K562 (cell line): ENCODE measurements at regions not wholly inside any gene's neighbourhood (a gene's known extent, or its start where the extent isn't known, plus 50 kb on each side); places are given as distances from the start of the nearest gene placed in this dataset.

Source experiments
- ATAC-seq: fragments of 200-7000 bp; cut with Tn5 transposase; 3 replicates; pipeline ENCODE4 v1.9.1; 2020; ENCODE audit warnings: moderate library complexity
- BruUV-seq: library from RNA; stranded (reverse); fragments of 400-500 nt; replicated peaks from 2 replicates; lab custom pipeline; 2021; lab: Mats Ljungman, UMichigan
- CTCF ChIA-PET: fragments of 300-600 bp; formaldehyde crosslinking; extraction: SDS; loops from one replicate; lab custom pipeline; 2021; ENCODE audit warnings: low intra/inter-chr PET ratio; lab: Yijun Ruan, JAX
- POLR2A ChIA-PET: fragments of 300-600, 350-650 bp; sonication (Branson Sonifier 250); formaldehyde crosslinking; extraction: SDS; loops from one replicate; lab custom pipeline; 2021; ENCODE audit warnings: antibody characterized with exemption, inconsistent platforms; lab: Yijun Ruan, JAX
- DNase-seq, 4 experiments: peaks; one replicate each; pipeline versions ENCODE4 v3.0.0 to v3.0.0-alpha.2; 2011 to 2018; ENCODE audit warnings: low spot score in 3 of 4, mixed read lengths in 3 of 4; ENCODE audit errors: extremely low read depth in 1 of 4
- FAIRE-seq: peaks from 2 replicates; lab custom pipeline; 2011; peaks lifted over from hg19 to GRCh38; lab: Jason Lieb, UNC
- H2AFZ ChIP-seq: 2 replicates; pipeline ENCODE4 v1.6.0; 2011; ENCODE audit warnings: low read depth, low read length, control low read depth, inconsistent platforms
- H3K27ac ChIP-seq: fragments of 200-600 bp; 3 replicates; pipeline ENCODE4 v1.8.0; 2011; ENCODE audit warnings: low read depth, mild to moderate bottlenecking, control low read depth, inconsistent platforms, low read length, moderate library complexity, mixed read lengths; ENCODE audit errors: extremely low read depth
- H3K27me3 ChIP-seq, 2 experiments: fragments of 300-600 bp in 1 of 2; 2 replicates in 1 of 2; 3 replicates in 1 of 2; pipeline versions ENCODE4 v1.6.0 to v1.8.0; 2011; ENCODE audit warnings: inconsistent platforms in 2 of 2, low read length in 2 of 2, mild to moderate bottlenecking in 1 of 2, mixed read lengths in 1 of 2, moderate library complexity in 1 of 2; ENCODE audit not compliant: control insufficient read depth in 2 of 2, insufficient read depth in 2 of 2
- H3K36me3 ChIP-seq: fragments of 300-600 bp; 3 replicates; pipeline ENCODE4 v1.8.0; 2011; ENCODE audit warnings: mild to moderate bottlenecking, low read length, inconsistent platforms; ENCODE audit not compliant: control insufficient read depth, insufficient read depth
- H3K4me1 ChIP-seq, 2 experiments: fragments of 200-600 bp in 1 of 2; replicated peaks in 1 of 2; 2 replicates in 1 of 2; 3 replicates in 1 of 2; pipeline versions ENCODE4 v1.5.1 to v1.8.0; 2011; ENCODE audit warnings: inconsistent platforms in 2 of 2, low read length in 2 of 2, mild to moderate bottlenecking in 1 of 2, mixed read lengths in 1 of 2, moderate library complexity in 1 of 2; ENCODE audit not compliant: control insufficient read depth in 2 of 2, insufficient read depth in 2 of 2
- H3K4me2 ChIP-seq: 2 replicates; pipeline ENCODE4 v1.6.1; 2011; ENCODE audit warnings: low read length, control low read depth, inconsistent platforms, mixed read lengths; ENCODE audit not compliant: insufficient read depth
- H3K4me3 ChIP-seq: fragments of 200-600 bp; sonication (generic), shearing (Covaris generic); 2 replicates; pipeline ENCODE4 v1.5.1; 2016; ENCODE audit warnings: control low read depth, inconsistent platforms
- H3K79me2 ChIP-seq: fragments of 200-600 bp; 3 replicates; pipeline ENCODE4 v1.8.0; 2011; ENCODE audit warnings: low read length, inconsistent platforms; ENCODE audit not compliant: control insufficient read depth, insufficient read depth
- H3K9ac ChIP-seq, 2 experiments: 2 replicates each; pipeline versions ENCODE4 v1.6.0 to v1.6.1; 2011; ENCODE audit warnings: low read depth in 2 of 2, low read length in 2 of 2, control low read depth in 1 of 2, inconsistent platforms in 1 of 2, mild to moderate bottlenecking in 1 of 2, mixed read lengths in 1 of 2; ENCODE audit not compliant: insufficient read depth in 1 of 2
- H3K9me1 ChIP-seq: one replicate; pipeline ENCODE4 v1.6.0; 2011; ENCODE audit warnings: inconsistent platforms, mild to moderate bottlenecking, low read length, moderate library complexity; ENCODE audit not compliant: control insufficient read depth, insufficient read depth
- H3K9me3 ChIP-seq: replicated peaks from 2 replicates; pipeline ENCODE4 v1.5.1; 2011; ENCODE audit warnings: low read depth, low read length, inconsistent platforms; ENCODE audit not compliant: control insufficient read depth, insufficient read depth
- H4K20me1 ChIP-seq: replicated peaks from 2 replicates; pipeline ENCODE4 v1.6.1; 2011; ENCODE audit warnings: low read length, inconsistent platforms, mixed read lengths; ENCODE audit not compliant: control insufficient read depth, insufficient read depth
- ARID1B ChIP-seq: fragments of 450-650 bp; IDR thresholded peaks from 2 replicates; pipeline ENCODE4 v1.6.1; 2016; ENCODE audit warnings: antibody characterized with exemption, mild to moderate bottlenecking, inconsistent platforms
- C11orf30 ChIP-seq: fragments of 450-650 bp; IDR thresholded peaks from 2 replicates; pipeline ENCODE4 v1.6.1; 2016; ENCODE audit warnings: low read depth, mild to moderate bottlenecking
- CBFA2T2 ChIP-seq: fragments of 450-650 bp; conservative IDR thresholded peaks from 2 replicates; pipeline ENCODE4 v1.6.1; 2017; ENCODE audit warnings: mild to moderate bottlenecking
- CBFA2T3 ChIP-seq: fragments of 450-650 bp; IDR thresholded peaks from 2 replicates; pipeline ENCODE4 v1.6.1; 2017
- DPF2 ChIP-seq: fragments of 450-650 bp; IDR thresholded peaks from 2 replicates; pipeline ENCODE4 v1.6.1; 2016
- HDAC8 ChIP-seq: fragments of 450-650 bp; IDR thresholded peaks from 2 replicates; pipeline ENCODE4 v1.6.1; 2016; ENCODE audit warnings: mild to moderate bottlenecking, missing genetic modification characterization, moderate library complexity, missing compliant biosample characterization
- KDM1A ChIP-seq, 2 experiments: fragments of 450-650 bp; IDR thresholded peaks; 2 replicates each; pipeline ENCODE4 v1.6.1; 2016; ENCODE audit warnings: mild to moderate bottlenecking in 2 of 2
- MAFG ChIP-seq: fragments of 450-650 bp; conservative IDR thresholded peaks from 2 replicates; pipeline ENCODE4 v1.6.1; 2016; ENCODE audit warnings: missing genetic modification characterization, missing compliant biosample characterization
- NFE2 ChIP-seq: IDR thresholded peaks from 2 replicates; pipeline ENCODE4 v1.6.1; 2014; ENCODE audit warnings: antibody characterized with exemption, low read depth
- SMARCA4 ChIP-seq: fragments of 450-650 bp; IDR thresholded peaks from 2 replicates; pipeline ENCODE4 v1.6.1; 2016
- TAL1 ChIP-seq: fragments of 450-650 bp; IDR thresholded peaks from 2 replicates; pipeline ENCODE4 v1.6.1; 2016; ENCODE audit warnings: mild to moderate bottlenecking
- TEAD1 ChIP-seq, 2 experiments: fragments of 450-650 bp in 1 of 2; sonication (generic) in 1 of 2; formaldehyde crosslinking; IDR thresholded peaks; 2 replicates each; pipeline versions ENCODE4 v1.4.0 to v1.8.0; 2020 to 2022; ENCODE audit warnings: mild to moderate bottlenecking in 2 of 2, missing genetic modification reagents in 1 of 2
- YY1 ChIP-seq, 3 experiments: IDR thresholded peaks; 2 replicates each; pipeline ENCODE4 v1.6.1; 2011; ENCODE audit warnings: low read length in 2 of 3, mild to moderate bottlenecking in 2 of 3, moderate library complexity in 2 of 3, borderline replicate concordance in 1 of 3, control low read depth in 1 of 3, low read depth in 1 of 3; ENCODE audit not compliant: insufficient read depth in 3 of 3, insufficient replicate concordance in 2 of 3, control insufficient read depth in 1 of 3, insufficient read length in 1 of 3; ENCODE audit errors: extremely low read depth in 1 of 3
- ZNF316 ChIP-seq: fragments of 450-650 bp; IDR thresholded peaks from 2 replicates; pipeline ENCODE4 v1.6.1; 2016
- WGBS: fragments of 100-300 bp; shearing (Covaris generic); methylation state at CpG from one replicate; pipeline ENCODE4 v1.1.6; 2016; ENCODE audit warnings: low coverage, mixed read lengths; ENCODE audit not compliant: insufficient coverage; ENCODE audit errors: missing lambda C conversion rate; 5-methylcytosine and 5-hydroxymethylcytosine counted together
- in situ Hi-C: fragments of 300-500 bp; cut with MboI; formaldehyde crosslinking; loops from 4 replicates; pipeline ENCODE4 v1.15.0; 2018; ENCODE audit warnings: inconsistent platforms, mixed read lengths
- intact Hi-C: fragments of 100-400 bp; cut with micrococcal nuclease; formaldehyde crosslinking; loops from 2 replicates; pipeline ENCODE4 v1.14.2; 2022
- TF ChIP-seq, protein P1 (sequence below): sonication (generic); formaldehyde crosslinking; IDR thresholded peaks from 2 replicates; pipeline ENCODE4 v1.8.1; 2023; ENCODE audit warnings: mild to moderate bottlenecking, missing genetic modification reagents

DNA sequence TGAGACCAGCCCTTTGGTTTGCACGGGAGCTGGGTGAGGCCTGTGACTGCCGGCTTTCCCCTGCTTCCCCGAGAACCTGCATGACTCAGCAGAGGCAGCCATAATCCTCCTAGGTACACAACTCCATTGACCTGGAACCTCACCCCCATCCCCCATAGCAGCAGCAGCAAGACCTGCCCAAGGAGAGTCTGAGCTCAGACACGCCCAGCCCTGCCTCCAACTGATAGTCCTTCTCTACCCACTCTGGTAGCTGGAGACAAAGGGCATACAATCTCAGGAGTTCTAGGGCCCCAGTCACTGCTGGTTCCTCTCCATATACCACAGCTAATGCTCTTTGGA, 141.0 kb upstream of the ARHGEF26 start:
- FAIRE-seq (peak; percentile 6), DNase-seq (peak; percentile 10 to 73 (median 16)), ATAC-seq (peak; percentile 81)
- 0% methylated on average over 4 of the region's 4 CpGs for WGBS
- intact Hi-C loops (no loop called here), in situ Hi-C loops (no loop called here)
- Histone ChIP-seq H3K27me3 (no peaks in the 10 kb centered on the region), H3K9me3 (no peaks in the 10 kb centered on the region), H3K36me3 (no peaks in the 10 kb centered on the region), H3K4me1 (peaks cover 0 to 4% of the 10 kb centered on the region in 2 experiments; a peak in 1 of 5 replicates), H3K9ac (no peak overlapping the region), H2AFZ (peak overlapping the region; percentile 87), H3K4me3 (no peak overlapping the region), H3K27ac (peak overlapping the region; percentile 51; the same call in 1 of the 3 replicates), H3K9me1 (no peaks in the 10 kb centered on the region), H3K4me2 (peak overlapping the region; percentile 18; the same call in 1 of the 2 replicates), H3K79me2 (no peaks in the 10 kb centered on the region), H4K20me1 (no peaks in the 10 kb centered on the region)
- TF ChIP-seq C11orf30 (peak; percentile 38; the same call in 1 of the 2 replicates), TEAD1 (CRISPR knock-in tag; IDR thresholded peaks at IDR 0.05) (no peak), CBFA2T2 (peak; percentile 38; the same call in 1 of the 2 replicates), KDM1A (IDR thresholded peaks at IDR 0.05) (peak in 1 of 2 experiments; percentile 14; a peak in 1 of 4 replicates), NFE2 (peak; percentile 53; the same call in 1 of the 2 replicates), ARID1B (peak; percentile 18; the same call in 1 of the 2 replicates), MAFG (tag) (0 out of 2 replicates have a peak, but pooled peaks have one; percentile 12), DPF2 (0 out of 2 replicates have a peak, but pooled peaks have one; percentile 32), YY1 (IDR thresholded peaks at IDR 0.05; ENCODE audit: borderline replicate concordance in 1 of 3, control insufficient read depth in 1 of 3, extremely low read depth in 1 of 3, insufficient read depth in 3 of 3, insufficient read length in 1 of 3, insufficient replicate concordance in 2 of 3, low read depth in 1 of 3, low read length in 2 of 3) (peak in 1 of 3 experiments; percentile 58), ZNF316 (peak; percentile 48), TAL1 (peak; percentile 41; the same call in 1 of the 2 replicates), CBFA2T3 (peak; percentile 67), SMARCA4 (no peak), HDAC8 (tag) (no peak)
- TF ChIP-seq, protein P1, sequence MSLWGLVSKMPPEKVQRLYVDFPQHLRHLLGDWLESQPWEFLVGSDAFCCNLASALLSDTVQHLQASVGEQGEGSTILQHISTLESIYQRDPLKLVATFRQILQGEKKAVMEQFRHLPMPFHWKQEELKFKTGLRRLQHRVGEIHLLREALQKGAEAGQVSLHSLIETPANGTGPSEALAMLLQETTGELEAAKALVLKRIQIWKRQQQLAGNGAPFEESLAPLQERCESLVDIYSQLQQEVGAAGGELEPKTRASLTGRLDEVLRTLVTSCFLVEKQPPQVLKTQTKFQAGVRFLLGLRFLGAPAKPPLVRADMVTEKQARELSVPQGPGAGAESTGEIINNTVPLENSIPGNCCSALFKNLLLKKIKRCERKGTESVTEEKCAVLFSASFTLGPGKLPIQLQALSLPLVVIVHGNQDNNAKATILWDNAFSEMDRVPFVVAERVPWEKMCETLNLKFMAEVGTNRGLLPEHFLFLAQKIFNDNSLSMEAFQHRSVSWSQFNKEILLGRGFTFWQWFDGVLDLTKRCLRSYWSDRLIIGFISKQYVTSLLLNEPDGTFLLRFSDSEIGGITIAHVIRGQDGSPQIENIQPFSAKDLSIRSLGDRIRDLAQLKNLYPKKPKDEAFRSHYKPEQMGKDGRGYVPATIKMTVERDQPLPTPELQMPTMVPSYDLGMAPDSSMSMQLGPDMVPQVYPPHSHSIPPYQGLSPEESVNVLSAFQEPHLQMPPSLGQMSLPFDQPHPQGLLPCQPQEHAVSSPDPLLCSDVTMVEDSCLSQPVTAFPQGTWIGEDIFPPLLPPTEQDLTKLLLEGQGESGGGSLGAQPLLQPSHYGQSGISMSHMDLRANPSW (CRISPR knock-in tag): no peak
- ChIA-PET POLR2A (no interaction called here), CTCF (no interaction called here)
- BruUV-seq: no TSS peak
